GM18502 (cell line): ENCODE measurements at regions not wholly inside any gene's neighbourhood (a gene's known extent, or its start where the extent isn't known, plus 50 kb on each side); places are given as distances from the start of the nearest gene placed in this dataset.

Experiments used
- ATAC-seq: cut with Tn5 transposase; IDR thresholded peaks from one replicate; pipeline ENCODE4 v1.9.1; 2021; ENCODE audit warnings: mild to moderate bottlenecking; ENCODE audit not compliant: unreplicated experiment, poor library complexity

DNA sequence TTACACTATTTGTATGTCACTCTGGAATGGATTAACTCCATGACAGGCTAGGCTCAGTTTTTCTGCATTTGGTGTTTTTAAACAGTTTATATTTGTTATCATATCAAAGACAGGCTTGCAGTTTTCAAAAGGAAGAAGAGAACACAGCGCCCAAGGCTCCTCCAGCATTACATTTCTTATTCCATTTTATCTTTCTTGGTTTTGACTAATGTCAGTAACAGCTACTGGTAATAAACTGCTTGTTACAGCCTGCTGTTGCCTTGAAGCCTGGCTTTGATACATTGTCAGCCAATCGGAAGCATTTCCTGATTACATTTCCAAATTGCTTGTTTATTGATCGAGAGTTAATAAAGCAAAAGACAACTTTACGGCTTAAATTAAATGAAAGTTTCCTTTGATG lies 166.0 kb upstream of the MDFIC start:
- ATAC-seq, result no peak

DNA sequence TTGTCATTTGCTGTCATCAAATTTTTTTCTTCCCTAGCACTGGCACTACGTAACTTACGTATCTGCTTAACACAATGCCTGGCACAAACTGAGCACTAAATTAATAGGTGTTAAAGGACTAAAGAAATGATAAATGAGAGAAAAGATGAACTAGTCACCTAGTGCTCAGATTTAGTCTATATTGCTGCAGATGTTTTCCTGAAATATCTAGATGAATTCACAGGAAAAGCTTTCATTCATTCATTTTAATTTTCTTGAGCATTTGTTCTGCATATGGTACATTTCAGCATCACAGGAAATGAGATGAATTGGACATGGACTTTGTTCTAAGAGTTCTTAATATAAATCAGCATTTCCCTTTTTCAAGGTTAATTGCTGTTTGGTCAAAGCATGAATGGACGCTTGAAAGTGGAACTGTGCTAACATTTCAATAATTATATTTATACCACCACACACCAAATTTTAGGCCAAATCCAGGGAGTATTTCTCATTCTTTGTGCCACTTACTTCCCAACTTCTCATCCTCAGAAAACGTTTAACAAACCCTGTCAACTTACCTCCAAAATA lies 163.2 kb upstream of the MDFIC start:
- no peak for ATAC-seq

DNA sequence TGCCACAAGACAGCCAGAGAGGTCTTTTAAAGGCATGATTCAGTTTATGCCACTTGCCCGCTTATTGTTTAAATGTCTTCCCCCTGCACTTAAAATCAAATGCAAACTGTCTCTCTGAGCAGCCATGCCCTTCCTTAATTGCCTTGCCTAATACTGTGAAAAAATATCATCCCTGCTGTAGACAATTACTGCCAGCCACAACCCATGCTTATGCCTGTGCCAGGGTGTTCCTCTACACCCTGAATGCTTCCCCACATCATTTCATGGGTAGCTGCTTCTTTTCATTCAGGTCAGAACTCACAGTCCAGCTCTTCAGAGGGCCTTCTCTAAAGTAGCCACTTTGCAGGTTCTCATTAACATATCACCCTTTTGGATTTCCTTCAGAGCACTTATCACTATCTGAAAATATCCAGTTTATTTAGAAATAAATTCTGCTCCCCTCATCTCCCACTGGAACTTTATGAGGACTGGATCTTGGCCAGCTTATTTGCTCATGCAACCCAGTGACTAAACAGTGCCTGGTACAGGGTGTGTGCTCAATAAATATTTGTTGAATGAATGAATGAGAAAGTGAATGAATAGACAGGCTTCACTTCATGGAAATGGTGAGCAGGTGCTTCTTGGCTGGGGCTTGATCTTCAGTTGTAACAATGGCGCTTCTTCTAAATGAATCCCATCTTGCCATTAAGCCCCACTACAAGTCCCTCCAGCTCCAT lies 162.4 kb upstream of the MDFIC start:
- no peak for ATAC-seq

DNA sequence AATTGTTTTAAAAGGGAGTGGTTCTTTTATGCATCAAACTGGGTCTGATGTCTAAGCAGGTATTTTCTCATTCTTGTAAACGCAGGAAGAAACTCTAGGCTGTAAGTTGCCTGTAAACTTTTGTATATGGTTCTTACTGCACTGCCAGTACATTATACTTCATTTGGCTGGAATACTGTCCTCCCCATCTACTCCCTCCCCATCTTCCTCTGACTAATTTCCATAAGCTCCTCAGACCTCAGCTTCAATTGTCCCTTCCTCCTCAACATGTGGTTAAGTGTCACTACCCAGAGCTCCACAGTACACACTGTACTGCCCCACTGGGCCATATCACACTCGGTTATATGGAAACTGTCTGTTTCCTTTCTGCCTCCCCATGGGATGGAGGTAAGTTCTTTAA lies 161.4 kb upstream of the MDFIC start:
- no peak for ATAC-seq

DNA sequence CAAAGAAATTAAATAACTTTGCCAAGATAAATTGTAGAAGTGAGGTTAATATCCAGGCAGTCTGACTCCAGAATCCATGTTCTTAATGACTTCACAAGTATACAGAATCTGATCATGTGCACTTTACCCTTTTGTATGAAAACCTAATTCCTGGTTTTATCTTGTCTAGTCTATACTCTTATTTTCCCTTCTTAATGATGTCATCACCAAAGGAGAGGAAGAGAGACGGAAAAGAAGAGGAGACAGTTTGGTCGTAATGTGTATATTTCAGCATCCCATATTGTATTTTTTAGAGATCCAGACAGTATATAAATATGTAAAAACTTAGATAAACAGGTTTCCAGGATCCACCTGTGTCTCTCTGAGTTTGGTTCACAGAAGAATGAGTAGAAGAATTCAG lies 159.9 kb upstream of the MDFIC start:
- ATAC-seq, result no peak

DNA sequence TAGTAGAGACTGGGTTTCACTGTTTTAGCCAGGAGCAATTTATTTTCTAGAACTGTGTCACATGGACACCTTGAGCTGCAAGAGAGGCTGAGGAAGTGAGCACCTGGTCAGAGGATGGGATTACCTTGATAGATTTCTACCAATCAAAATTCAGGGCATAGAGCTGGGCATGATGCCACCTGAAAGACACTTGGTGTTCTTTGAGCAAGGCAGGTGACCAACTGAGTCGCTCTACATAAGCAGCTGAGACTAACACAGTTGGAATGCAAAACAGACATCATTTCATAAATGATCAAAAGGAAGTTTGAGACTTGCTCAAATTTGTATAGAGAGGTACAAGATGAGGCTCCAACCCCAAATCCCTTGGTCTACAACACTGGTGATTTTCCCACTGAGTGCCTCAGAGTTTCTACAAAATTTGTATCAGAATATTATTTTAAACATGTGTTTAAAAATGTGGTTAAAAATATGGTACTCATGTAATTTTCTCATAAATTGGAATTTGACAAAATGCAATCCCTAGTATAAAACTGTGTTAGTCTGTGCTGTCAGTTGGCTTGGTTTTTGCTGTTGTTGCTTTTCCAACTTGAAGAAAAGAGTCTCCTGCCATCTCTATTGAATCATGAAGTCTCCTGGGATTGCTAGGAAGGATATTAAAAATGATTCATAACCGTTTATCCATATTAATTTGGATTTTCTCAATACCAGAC lies 156.4 kb upstream of the MDFIC start:
- ATAC-seq, result no peak

DNA sequence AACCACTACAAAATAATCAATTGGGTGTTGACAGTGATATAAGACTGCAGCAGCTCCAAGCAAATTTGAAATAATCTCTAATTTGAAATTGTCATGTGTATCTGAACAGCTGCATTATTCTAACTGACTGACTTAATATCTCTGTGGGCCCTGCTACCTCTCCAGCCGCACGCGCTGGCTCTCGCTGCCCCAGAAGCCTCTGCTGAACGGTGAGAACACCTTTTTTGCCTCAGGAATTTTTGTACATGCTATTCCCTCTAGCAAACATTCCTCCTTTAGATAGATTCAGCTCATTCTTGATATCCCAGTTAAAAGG lies 155.9 kb upstream of the MDFIC start:
- no peak for ATAC-seq

DNA sequence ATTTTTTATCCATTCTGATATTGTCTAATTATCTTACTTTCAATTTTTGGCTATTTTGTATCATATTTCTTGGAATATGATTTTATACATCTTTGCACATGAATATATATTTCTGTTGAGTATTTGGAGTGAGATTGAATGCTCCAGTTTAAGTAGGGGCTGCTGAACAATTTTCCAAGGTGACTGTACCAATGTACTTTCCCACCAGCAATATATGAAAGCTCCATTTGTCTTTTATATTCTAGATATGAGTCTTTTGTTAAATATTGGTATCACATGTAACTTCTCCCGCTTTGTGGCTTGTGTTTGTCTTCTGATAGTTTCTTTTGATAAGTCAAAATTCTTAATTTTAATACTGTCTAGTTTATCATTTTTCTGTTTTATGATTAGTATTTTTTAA lies 144.6 kb upstream of the MDFIC start:
- no peak for ATAC-seq

DNA sequence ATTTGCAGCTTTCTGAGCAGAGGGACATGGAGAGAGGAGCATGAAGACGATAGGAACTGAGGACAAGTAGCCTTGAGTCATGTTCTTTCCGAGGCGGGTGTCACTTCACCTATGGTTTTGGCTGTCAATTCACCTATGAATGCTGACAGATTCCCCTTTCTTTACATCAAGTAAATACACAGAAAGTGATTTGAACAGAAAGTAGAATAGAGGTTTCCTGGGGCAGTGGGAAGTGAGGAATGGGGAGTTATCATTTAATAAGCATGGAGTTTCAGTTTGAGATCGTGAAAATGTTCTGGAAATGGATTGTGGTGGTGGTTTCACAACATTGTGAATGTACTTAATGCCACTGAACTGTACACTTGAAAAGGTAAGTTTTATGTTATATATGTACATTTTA lies 138.4 kb upstream of the MDFIC start:
- ATAC-seq, result no peak

DNA sequence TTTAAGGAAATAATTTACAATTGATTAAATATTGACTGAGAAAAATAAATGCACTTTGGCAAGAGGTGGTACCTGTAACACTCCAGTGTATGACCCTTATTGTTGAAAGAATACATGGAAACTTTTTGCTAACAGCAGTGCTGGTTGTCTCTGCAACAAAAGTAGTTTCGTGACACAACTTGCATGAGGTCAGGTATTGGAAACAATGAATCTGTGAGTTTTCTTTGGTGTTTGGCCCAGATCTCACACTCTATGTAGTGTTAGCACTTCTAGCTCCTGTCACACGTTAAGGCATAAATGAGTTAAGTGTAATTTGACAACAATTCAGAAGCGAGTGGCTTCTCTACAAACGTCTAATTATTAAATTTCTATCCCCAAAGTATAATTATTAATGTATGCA lies 137.7 kb upstream of the MDFIC start:
- no peak for ATAC-seq

DNA sequence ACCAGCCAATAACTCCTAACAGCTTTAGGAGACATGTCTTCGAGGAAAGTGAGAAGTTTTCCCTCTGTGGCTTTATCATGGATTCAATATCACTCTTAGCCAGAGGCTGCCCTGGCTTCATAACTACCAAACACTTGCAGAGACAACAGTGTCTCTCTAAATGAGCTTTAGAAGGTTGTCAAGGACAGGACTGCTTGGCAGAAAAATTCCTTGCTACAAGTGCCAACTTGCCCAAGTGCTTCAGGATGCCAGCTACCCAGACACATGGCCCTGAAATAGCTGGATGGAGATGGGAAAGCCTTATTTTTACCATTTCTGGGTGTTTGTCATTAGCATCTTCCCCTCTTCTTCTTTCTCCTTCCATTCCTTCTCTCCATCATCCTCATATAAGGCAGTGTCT lies 137.1 kb upstream of the MDFIC start:
- ATAC-seq, result no peak

DNA sequence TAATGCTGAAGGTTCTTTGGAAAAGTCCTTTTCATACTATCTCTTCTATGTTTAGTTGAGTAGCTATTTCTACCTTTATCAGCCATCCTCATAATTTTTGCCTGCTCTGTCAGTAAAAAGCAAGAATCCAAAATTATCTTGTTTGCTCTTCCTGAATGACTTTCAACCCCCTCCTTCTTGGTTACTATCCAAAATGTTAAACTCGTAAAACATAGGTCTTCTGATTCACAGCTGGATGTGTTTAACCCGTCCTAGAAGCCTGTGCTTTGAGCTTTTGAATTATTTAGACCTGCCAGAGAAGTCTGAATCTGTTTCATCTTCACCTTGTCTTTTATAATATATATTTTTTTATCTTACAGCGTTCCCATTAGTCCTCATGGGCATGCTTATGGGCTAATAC lies 136.4 kb upstream of the MDFIC start:
- ATAC-seq, result no peak

DNA sequence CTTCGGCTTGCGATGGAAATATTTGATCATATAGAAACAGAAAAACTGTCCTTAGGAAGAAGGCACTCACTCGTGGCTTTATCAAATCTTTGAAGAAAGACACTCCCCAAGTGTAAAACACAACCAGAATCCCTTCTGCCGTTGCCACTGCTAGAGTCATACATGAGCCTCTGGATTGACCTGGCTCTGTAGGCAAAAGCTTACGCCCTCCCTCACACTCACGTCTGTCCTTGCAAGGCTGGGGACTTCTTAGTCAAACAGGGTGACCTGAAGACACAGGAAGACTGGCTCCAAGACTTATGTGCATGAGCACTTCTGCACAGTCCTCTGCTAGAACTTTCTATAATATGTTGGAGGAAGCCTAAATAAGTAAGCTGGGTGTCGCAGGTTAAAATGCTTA lies 135.4 kb upstream of the MDFIC start:
- no peak for ATAC-seq

DNA sequence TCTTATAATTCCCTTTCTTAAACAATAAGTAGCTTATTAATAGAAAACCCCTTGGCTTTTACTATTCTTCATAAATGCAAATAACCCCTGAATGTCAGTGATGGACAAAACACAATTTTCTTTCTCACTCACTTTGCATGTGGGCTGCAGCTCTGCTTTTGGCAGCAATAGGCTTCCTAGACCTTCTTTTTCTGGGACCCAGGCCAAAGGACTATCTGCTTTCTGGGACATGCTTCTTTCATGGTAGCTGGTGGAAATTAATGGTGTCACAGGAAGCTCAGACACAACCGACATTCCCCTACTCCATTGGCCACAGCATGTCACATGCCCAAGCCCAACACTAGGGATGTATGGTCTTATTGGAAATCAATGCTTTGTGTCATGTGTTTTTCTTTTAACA lies 134.3 kb upstream of the MDFIC start:
- no peak for ATAC-seq

DNA sequence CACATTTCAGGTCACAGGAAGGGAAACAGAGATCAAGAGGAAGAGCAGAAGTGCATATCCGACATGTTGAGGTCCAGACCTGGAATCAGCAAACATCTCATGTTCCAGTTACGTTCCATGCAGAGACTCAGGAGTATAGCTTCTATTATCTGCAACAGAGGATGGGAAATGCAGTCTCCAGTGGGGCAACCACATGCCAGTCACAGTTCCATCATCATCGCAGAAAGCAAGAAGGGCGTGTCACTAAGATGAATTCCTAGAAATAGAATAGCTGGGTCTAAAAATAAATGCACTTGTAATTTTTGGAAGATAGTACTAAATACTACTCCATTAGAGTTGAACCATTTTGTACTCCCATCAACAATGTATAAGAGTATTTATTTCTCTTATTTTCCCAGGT lies 133.2 kb upstream of the MDFIC start:
- no peak for ATAC-seq

DNA sequence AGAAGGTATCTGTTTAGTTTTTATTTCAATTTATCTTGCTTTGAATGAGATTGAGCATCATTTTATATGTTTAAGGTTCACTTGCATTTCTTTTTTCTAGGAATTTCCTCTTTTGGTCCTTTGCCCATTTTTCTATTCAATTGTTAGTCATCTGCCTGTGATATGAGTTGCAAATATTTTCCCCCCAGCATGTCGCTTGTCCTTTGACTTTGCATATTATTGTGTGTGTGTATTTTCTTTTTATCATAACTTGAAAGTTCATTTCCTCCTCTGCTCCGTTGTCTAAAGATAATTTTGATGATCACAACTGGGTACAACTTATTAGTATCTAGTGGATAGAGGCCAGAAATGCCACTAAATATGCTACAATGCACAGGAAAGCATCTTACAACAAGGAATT lies 132.7 kb upstream of the MDFIC start:
- ATAC-seq, result no peak

DNA sequence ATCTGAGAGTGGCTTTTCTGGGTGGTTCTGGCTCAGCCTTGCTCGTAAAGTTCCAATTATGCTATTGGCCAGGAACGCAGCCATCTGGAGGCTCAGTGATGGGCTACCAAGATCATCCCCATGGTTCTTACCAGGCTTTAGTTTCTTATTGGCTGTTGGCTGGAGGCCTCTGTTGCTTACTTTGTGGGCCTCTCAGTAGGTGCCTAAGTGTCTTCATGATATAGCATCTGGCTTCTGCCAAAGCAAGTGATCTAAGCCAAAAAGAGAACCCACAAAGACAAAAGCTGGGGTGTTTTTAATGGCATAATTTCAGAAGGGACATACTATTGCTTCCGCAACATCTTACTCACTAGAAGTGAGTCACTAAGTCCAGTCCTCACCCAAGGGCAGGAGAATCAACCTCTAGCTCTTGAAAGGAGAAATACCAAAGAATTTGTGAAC lies 132.0 kb upstream of the MDFIC start:
- no peak for ATAC-seq

DNA sequence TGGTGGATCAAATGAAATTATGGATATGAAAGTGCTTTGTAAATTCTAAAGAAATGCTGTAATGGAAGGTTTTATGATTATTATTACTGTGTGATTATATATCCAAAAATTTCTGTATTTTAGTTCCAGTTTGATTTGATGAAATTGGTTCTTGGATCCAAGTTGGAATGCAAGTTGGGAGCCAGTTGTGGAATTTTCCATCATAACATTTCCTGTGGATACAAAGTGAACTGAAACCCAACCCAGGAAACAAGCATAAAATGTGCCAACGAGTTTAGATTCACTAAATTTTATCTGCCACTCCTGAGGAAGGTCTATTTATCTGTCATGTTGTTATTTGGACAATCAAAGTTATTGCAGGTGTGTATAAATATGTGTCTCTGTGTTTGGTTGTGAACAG lies 131.4 kb upstream of the MDFIC start:
- ATAC-seq, result no peak

DNA sequence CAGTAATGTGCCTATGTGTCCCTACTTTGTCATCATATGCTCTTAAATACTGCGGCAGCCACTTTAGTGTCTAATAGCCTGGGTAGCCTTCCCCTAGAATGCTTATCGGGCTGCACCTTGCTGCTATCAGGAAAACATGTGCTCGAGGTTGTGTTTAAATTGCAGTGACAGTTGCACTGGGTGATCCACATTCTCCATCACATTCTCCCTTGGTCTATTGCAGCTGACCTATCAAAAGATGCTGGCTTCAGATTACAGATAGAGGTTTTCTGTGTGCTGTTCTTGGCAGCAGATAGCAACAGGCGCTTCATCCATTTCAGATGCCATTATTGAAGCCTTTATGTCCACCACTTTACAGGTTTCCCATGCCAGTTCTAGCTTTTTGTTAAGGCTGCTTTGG lies 130.1 kb upstream of the MDFIC start:
- ATAC-seq, result no peak

DNA sequence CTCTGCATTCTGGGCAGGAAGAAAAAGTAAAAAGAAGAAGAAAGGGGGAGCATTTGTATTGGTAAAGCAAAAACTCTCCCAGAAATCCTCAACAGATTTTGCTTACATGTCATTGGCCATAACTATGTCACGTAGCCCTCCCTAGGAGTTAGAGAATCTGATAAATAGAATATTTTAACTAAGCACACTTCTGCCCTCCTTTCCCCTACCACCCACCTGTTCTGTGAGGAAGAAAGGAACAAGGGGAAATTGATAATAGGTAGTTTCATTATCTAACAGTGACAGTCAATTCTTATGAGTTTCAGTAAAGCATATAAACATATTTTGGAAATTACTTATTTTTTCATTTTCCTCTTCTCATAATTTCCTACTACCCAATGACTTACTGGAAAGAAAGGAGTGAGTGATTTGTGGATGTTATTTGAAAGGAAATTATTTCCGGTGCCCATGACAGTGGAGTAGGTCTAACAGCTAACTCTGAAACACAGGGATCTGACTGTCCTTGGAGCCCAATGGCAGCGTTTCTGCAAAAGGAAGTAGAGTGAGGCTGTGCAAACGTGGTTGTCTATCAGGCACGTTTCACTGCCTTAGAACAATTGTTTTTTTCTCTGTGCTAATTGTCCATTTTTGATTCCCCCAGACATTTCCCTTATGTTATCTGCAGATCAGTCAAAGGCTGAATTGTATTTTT lies 128.6 kb upstream of the MDFIC start:
- ATAC-seq, result no peak

DNA sequence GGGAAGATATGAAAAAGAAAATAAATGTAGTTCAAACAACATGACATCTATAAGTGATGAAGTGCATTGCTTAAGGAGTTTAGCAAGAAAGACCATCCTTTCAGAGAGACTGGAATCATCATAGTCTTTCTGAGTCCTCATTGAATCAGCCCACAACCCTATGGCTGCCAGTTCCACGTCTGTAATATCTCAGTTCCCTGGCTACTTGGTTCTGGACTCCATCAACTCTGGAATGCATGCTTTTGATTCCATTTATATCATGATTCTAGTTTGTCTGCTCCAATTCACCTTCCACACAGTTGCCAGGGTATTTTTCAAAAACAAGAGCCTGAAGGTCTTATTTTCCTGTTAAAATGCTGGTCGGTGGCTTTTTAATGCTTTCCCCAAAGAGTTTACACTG lies 126.4 kb upstream of the MDFIC start:
- ATAC-seq, result no peak
